Skeletal muscle tissue (tissue), 3 donors: ENCODE measurements at regions not wholly inside any gene's neighbourhood (a gene's known extent, or its start where the extent isn't known, plus 50 kb on each side); places are given as distances from the start of the nearest gene placed in this dataset.
"Not testable (repeated sequence)": the region's sequence is repeated elsewhere in the genome, so short reads cannot be mapped to it uniquely, and the experiment has no call there.

ENCODE experiments used
- H3K27ac ChIP-seq: one replicate; pipeline ENCODE4 v1.7.0; 2013; ENCODE audit warnings: mild to moderate bottlenecking, low read depth, low read length, inconsistent platforms
- H3K27me3 ChIP-seq, 3 donors: one replicate each; pipeline ENCODE4 v1.7.0; 2013; ENCODE audit warnings: low read length in 3 of 3; ENCODE audit not compliant: control insufficient read depth in 3 of 3, insufficient read depth in 3 of 3
- H3K36me3 ChIP-seq, 3 donors: one replicate each; pipeline ENCODE4 v1.7.0; 2013; ENCODE audit warnings: low read length in 3 of 3; ENCODE audit not compliant: control insufficient read depth in 3 of 3, insufficient read depth in 3 of 3
- H3K4me1 ChIP-seq, 3 donors: one replicate each; pipeline ENCODE4 v1.7.0; 2013; ENCODE audit warnings: low read length in 3 of 3, mild to moderate bottlenecking in 3 of 3; ENCODE audit not compliant: control insufficient read depth in 3 of 3, insufficient read depth in 3 of 3
- H3K4me3 ChIP-seq, 3 donors: one replicate each; pipeline ENCODE4 v1.7.0; 2013; ENCODE audit warnings: low read length in 3 of 3
- H3K9ac ChIP-seq, 3 donors: one replicate each; pipeline ENCODE4 v1.7.0; 2013; ENCODE audit warnings: low read length in 3 of 3, mild to moderate bottlenecking in 3 of 3, moderate library complexity in 2 of 3, low read depth in 1 of 3
- H3K9me3 ChIP-seq, 3 donors: one replicate each; pipeline ENCODE4 v1.7.0; 2013; ENCODE audit warnings: low read length in 3 of 3; ENCODE audit not compliant: control insufficient read depth in 3 of 3
- donor health status: Osteomylitis.

- no peak overlapping the region for H3K4me3 ChIP-seq
- H3K27ac ChIP-seq = no peak overlapping the region
Observed at GRCh38 chr10:4606856-4607636, 219.0 kb upstream of the AKR1E2 start.

GRCh38 chr10:4602764-4603491, 223.1 kb upstream of the AKR1E2 start:
- H3K9me3 ChIP-seq = no peaks in the 10 kb centered on the region

More at GRCh38 chr10:4606856-4607636, 219.0 kb upstream of the AKR1E2 start:
- no peaks in the 10 kb centered on the region for H3K27me3 ChIP-seq
- no peaks in the 10 kb centered on the region for H3K9me3 ChIP-seq
- no peaks in the 10 kb centered on the region for H3K4me1 ChIP-seq
- H3K9ac ChIP-seq = no peak overlapping the region
- no peaks in the 10 kb centered on the region for H3K36me3 ChIP-seq

GRCh38 chr10:4599471-4599870, 226.5 kb upstream of the AKR1E2 start:
- H3K4me3 ChIP-seq = no peak overlapping the region
- H3K27ac ChIP-seq = no peak overlapping the region
- no peaks in the 10 kb centered on the region for H3K9me3 ChIP-seq
- H3K36me3 ChIP-seq = no peaks in the 10 kb centered on the region
- H3K27me3 ChIP-seq = no peaks in the 10 kb centered on the region
- no peaks in the 10 kb centered on the region for H3K4me1 ChIP-seq
- H3K9ac ChIP-seq = no peak overlapping the region

More at GRCh38 chr10:4602764-4603491, 223.1 kb upstream of the AKR1E2 start:
- Histone ChIP-seq H3K27ac (no peak overlapping the region), H3K36me3 (no peaks in the 10 kb centered on the region), H3K9ac (no peak overlapping the region), H3K27me3 (no peaks in the 10 kb centered on the region), H3K4me1 (no peaks in the 10 kb centered on the region), H3K4me3 (no peak overlapping the region)

GRCh38 chr10:4597898-4598297, 228.1 kb upstream of the AKR1E2 start:
- H3K9me3 ChIP-seq, H3K4me1 ChIP-seq, H3K27me3 ChIP-seq, H3K9ac ChIP-seq, H3K27ac ChIP-seq, H3K4me3 ChIP-seq, H3K36me3 ChIP-seq: not testable (repeated sequence)

GRCh38 chr10:4596951-4597350, 229.1 kb upstream of the AKR1E2 start:
- H3K4me3 ChIP-seq = no peak overlapping the region
- no peak overlapping the region for H3K27ac ChIP-seq
- H3K36me3 ChIP-seq = no peaks in the 10 kb centered on the region
- no peak overlapping the region for H3K9ac ChIP-seq
- no peaks in the 10 kb centered on the region for H3K4me1 ChIP-seq
- no peaks in the 10 kb centered on the region for H3K9me3 ChIP-seq
- no peaks in the 10 kb centered on the region for H3K27me3 ChIP-seq

- H3K27ac ChIP-seq = no peak overlapping the region
Observed at GRCh38 chr10:4595719-4596319, 230.2 kb upstream of the AKR1E2 start.

GRCh38 chr10:4590807-4591206, 235.2 kb upstream of the AKR1E2 start:
- Histone ChIP-seq H3K9ac (no peak overlapping the region), H3K4me3 (no peak overlapping the region), H3K27me3 (no peaks in the 10 kb centered on the region), H3K27ac (no peak overlapping the region), H3K9me3 (no peaks in the 10 kb centered on the region), H3K36me3 (no peaks in the 10 kb centered on the region), H3K4me1 (no peaks in the 10 kb centered on the region)

More at GRCh38 chr10:4595719-4596319, 230.2 kb upstream of the AKR1E2 start:
- no peaks in the 10 kb centered on the region for H3K27me3 ChIP-seq
- H3K4me3 ChIP-seq = no peak overlapping the region
- H3K4me1 ChIP-seq = no peaks in the 10 kb centered on the region
- no peaks in the 10 kb centered on the region for H3K36me3 ChIP-seq
- no peaks in the 10 kb centered on the region for H3K9me3 ChIP-seq
- H3K9ac ChIP-seq = no peak overlapping the region

GRCh38 chr10:4588824-4589223, 237.2 kb upstream of the AKR1E2 start:
- no peaks in the 10 kb centered on the region for H3K36me3 ChIP-seq
- no peak overlapping the region for H3K9ac ChIP-seq
- H3K4me3 ChIP-seq = no peak overlapping the region
- no peaks in the 10 kb centered on the region for H3K4me1 ChIP-seq
- no peaks in the 10 kb centered on the region for H3K9me3 ChIP-seq
- no peak overlapping the region for H3K27ac ChIP-seq
- H3K27me3 ChIP-seq = no peaks in the 10 kb centered on the region

GRCh38 chr10:4587466-4587865, 238.5 kb upstream of the AKR1E2 start:
- H3K9ac ChIP-seq = no peak overlapping the region
- H3K9me3 ChIP-seq = no peaks in the 10 kb centered on the region
- H3K27me3 ChIP-seq = no peaks in the 10 kb centered on the region
- no peaks in the 10 kb centered on the region for H3K4me1 ChIP-seq
- H3K4me3 ChIP-seq = no peak overlapping the region
- H3K27ac ChIP-seq = no peak overlapping the region
- H3K36me3 ChIP-seq = no peaks in the 10 kb centered on the region

- no peak overlapping the region for H3K27ac ChIP-seq
- H3K4me1 ChIP-seq = no peaks in the 10 kb centered on the region
- H3K27me3 ChIP-seq = no peaks in the 10 kb centered on the region
- no peak overlapping the region for H3K4me3 ChIP-seq
- H3K9ac ChIP-seq = no peak overlapping the region
- no peaks in the 10 kb centered on the region for H3K9me3 ChIP-seq
- no peaks in the 10 kb centered on the region for H3K36me3 ChIP-seq
Observed at GRCh38 chr10:4586776-4587175, 239.2 kb upstream of the AKR1E2 start.
